ENCODE measurements at regions not wholly inside any gene's neighbourhood (a gene's known extent, or its start where the extent isn't known, plus 50 kb on each side); places are given as distances from the start of the nearest gene placed in this dataset.
"Not testable (repeated sequence)": the region's sequence is repeated elsewhere in the genome, so short reads cannot be mapped to it uniquely, and the experiment has no call there.

GRCh38 chr6:140041056-140041455 is 666.6 kb upstream of the CITED2 start:
- DNase-seq: no peak

- no peak for DNase-seq
Measured at GRCh38 chr6:140040396-140040795, 665.9 kb upstream of the CITED2 start.

- DNase-seq: no peak
Measured at GRCh38 chr6:140039364-140039763, 664.9 kb upstream of the CITED2 start.

GRCh38 chr6:140036196-140036595 is 661.7 kb upstream of the CITED2 start:
- no peak for DNase-seq

- no peak for DNase-seq
Measured at GRCh38 chr6:140032189-140032588, 657.7 kb upstream of the CITED2 start.

- DNase-seq: no peak
Measured at GRCh38 chr6:140029551-140029950, 655.1 kb upstream of the CITED2 start.

- DNase-seq: no peak
Measured at GRCh38 chr6:140027219-140027618, 652.8 kb upstream of the CITED2 start.

GRCh38 chr6:140026546-140026945 is 652.1 kb upstream of the CITED2 start:
- no peak for DNase-seq

- DNase-seq: no peak
Measured at GRCh38 chr6:140025171-140025570, 650.7 kb upstream of the CITED2 start.

GRCh38 chr6:140020207-140020791 is 645.9 kb upstream of the CITED2 start:
- DNase-seq: no peak

- no peak for DNase-seq
Measured at GRCh38 chr6:140018588-140018987, 644.1 kb upstream of the CITED2 start.

- no peak for DNase-seq
Measured at GRCh38 chr6:140017470-140017869, 643.0 kb upstream of the CITED2 start.

GRCh38 chr6:140012150-140012549 is 637.7 kb upstream of the CITED2 start:
- DNase-seq: no peak

- no peak for DNase-seq
Measured at GRCh38 chr6:140011537-140011936, 637.1 kb upstream of the CITED2 start.

GRCh38 chr6:140009286-140009685 is 634.8 kb upstream of the CITED2 start:
- DNase-seq: no peak

GRCh38 chr6:140007525-140007924 is 633.1 kb upstream of the CITED2 start:
- no peak for DNase-seq

- no peak for DNase-seq
Measured at GRCh38 chr6:140003217-140003616, 628.8 kb upstream of the CITED2 start.

- no peak for DNase-seq
Measured at GRCh38 chr6:140002396-140003022, 628.1 kb upstream of the CITED2 start.

GRCh38 chr6:140001821-140002341 is 627.4 kb upstream of the CITED2 start:
- no peak for DNase-seq

- DNase-seq: no peak
Measured at GRCh38 chr6:140001005-140001404, 626.6 kb upstream of the CITED2 start.

GRCh38 chr6:139999661-140000060 is 625.2 kb upstream of the CITED2 start:
- not testable (repeated sequence) for DNase-seq

GRCh38 chr6:139998478-139998877 is 624.0 kb upstream of the CITED2 start:
- not testable (repeated sequence) for DNase-seq

GRCh38 chr6:139996253-139996834 is 621.9 kb upstream of the CITED2 start:
- DNase-seq: no peak

GRCh38 chr6:139994998-139995397 is 620.5 kb upstream of the CITED2 start:
- DNase-seq: no peak
